ENCODE measurements at regions not wholly inside any gene's neighbourhood (a gene's known extent, or its start where the extent isn't known, plus 50 kb on each side); places are given as distances from the start of the nearest gene placed in this dataset.

GRCh38 chr2:128797092-128797491, 478.4 kb upstream of the HS6ST1 start:
- Histone ChIP-seq H3K27me3 (no peaks in the 10 kb centered on the region), H3K27ac (no peak overlapping the region), H3K4me1 (no peaks in the 10 kb centered on the region), H3K9me3 (no peaks in the 10 kb centered on the region), H3K4me3 (no peak overlapping the region), H3K36me3 (no peaks in the 10 kb centered on the region)
- 74 to 83% methylated on average over 4 of the region's 4 CpGs for WGBS, 2 donors
- no peak for DNase-seq (ENCODE audit: low spot score in 2 of 2)
- TF ChIP-seq POLR2A (IDR thresholded peaks at IDR 0.05) (no peak), EP300 (IDR thresholded peaks at IDR 0.05) (no peak), CTCF (IDR thresholded peaks at IDR 0.05) (no peak)

- no peak overlapping the region for H3K4me3 ChIP-seq
- H3K27ac ChIP-seq, result no peak overlapping the region
- TF ChIP-seq POLR2A (IDR thresholded peaks at IDR 0.05), result no peak
- no peak for TF ChIP-seq CTCF (IDR thresholded peaks at IDR 0.05)
- no peak for TF ChIP-seq EP300 (IDR thresholded peaks at IDR 0.05)
- no peaks in the 10 kb centered on the region for H3K4me1 ChIP-seq
- no peak for DNase-seq (ENCODE audit: low spot score in 2 of 2)
- no peaks in the 10 kb centered on the region for H3K27me3 ChIP-seq
- no peaks in the 10 kb centered on the region for H3K9me3 ChIP-seq
- no peaks in the 10 kb centered on the region for H3K36me3 ChIP-seq
- 88 to 89% methylated on average over 7 of the region's 7 CpGs for whole genome bisulfite sequencing, 2 donors
Measured at GRCh38 chr2:128797533-128797932, 478.9 kb upstream of the HS6ST1 start.

- DNase-seq (ENCODE audit: low spot score in 2 of 2), result no peak
- H3K27me3 ChIP-seq, result no peaks in the 10 kb centered on the region
- WGBS, 2 donors, result 68 to 69% methylated on average over 6 of the region's 6 CpGs
Measured at GRCh38 chr2:128797937-128798336, 479.3 kb upstream of the HS6ST1 start.

GRCh38 chr2:128798502-128799283, 480.0 kb upstream of the HS6ST1 start:
- 86% methylated on average over 8 to 9 of the region's 9 CpGs for WGBS, 2 donors
- H3K27ac ChIP-seq, result no peak overlapping the region

More at GRCh38 chr2:128797937-128798336, 479.3 kb upstream of the HS6ST1 start:
- H3K4me1 ChIP-seq, result no peaks in the 10 kb centered on the region
- no peak overlapping the region for H3K27ac ChIP-seq
- TF ChIP-seq EP300 (IDR thresholded peaks at IDR 0.05), result no peak
- no peak for TF ChIP-seq POLR2A (IDR thresholded peaks at IDR 0.05)
- no peak for TF ChIP-seq CTCF (IDR thresholded peaks at IDR 0.05)
- no peaks in the 10 kb centered on the region for H3K9me3 ChIP-seq
- no peaks in the 10 kb centered on the region for H3K36me3 ChIP-seq
- no peak overlapping the region for H3K4me3 ChIP-seq

More at GRCh38 chr2:128798502-128799283, 480.0 kb upstream of the HS6ST1 start:
- Histone ChIP-seq H3K27me3 (no peaks in the 10 kb centered on the region), H3K36me3 (no peaks in the 10 kb centered on the region), H3K4me1 (no peaks in the 10 kb centered on the region), H3K9me3 (no peaks in the 10 kb centered on the region), H3K4me3 (no peak overlapping the region)
- no peak for DNase-seq (ENCODE audit: low spot score in 2 of 2)
- TF ChIP-seq POLR2A (IDR thresholded peaks at IDR 0.05), result no peak
- no peak for TF ChIP-seq EP300 (IDR thresholded peaks at IDR 0.05)
- TF ChIP-seq CTCF (IDR thresholded peaks at IDR 0.05), result no peak
